ENCODE measurements at regions not wholly inside any gene's neighbourhood (a gene's known extent, or its start where the extent isn't known, plus 50 kb on each side); places are given as distances from the start of the nearest gene placed in this dataset.

DNA sequence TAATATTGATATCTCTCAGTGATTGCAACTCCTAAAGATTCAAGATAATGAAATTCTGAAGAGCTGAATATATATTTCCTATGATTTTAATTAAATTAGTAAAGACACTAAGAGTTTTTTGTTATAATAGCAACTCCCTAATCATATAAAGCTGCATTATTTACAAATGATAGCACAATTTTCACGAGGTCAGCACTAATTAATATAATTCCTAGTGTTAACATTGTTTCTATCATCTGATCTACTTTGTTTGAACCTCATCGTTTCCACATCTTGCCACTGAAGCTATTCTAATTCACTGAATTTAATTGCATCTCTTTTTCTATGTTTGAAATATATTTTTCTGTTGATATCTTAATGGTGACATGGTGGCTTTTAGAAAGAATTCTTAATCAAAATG, 279.1 kb upstream of the ADGRL4 start:
- TF ChIP-seq, protein P1, sequence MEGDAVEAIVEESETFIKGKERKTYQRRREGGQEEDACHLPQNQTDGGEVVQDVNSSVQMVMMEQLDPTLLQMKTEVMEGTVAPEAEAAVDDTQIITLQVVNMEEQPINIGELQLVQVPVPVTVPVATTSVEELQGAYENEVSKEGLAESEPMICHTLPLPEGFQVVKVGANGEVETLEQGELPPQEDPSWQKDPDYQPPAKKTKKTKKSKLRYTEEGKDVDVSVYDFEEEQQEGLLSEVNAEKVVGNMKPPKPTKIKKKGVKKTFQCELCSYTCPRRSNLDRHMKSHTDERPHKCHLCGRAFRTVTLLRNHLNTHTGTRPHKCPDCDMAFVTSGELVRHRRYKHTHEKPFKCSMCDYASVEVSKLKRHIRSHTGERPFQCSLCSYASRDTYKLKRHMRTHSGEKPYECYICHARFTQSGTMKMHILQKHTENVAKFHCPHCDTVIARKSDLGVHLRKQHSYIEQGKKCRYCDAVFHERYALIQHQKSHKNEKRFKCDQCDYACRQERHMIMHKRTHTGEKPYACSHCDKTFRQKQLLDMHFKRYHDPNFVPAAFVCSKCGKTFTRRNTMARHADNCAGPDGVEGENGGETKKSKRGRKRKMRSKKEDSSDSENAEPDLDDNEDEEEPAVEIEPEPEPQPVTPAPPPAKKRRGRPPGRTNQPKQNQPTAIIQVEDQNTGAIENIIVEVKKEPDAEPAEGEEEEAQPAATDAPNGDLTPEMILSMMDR (IDR thresholded peaks at IDR 0.05; ENCODE audit: low read length), result no peak
- no peak for TF ChIP-seq EZH2 (IDR thresholded peaks at IDR 0.05; ENCODE audit: borderline replicate concordance, low read length)
